Kidney (tissue), 13 donors: ENCODE measurements at regions not wholly inside any gene's neighbourhood (a gene's known extent, or its start where the extent isn't known, plus 50 kb on each side); places are given as distances from the start of the nearest gene placed in this dataset.

Experiments
- DNase-seq, 5 donors: peaks; one replicate each; pipeline ENCODE4 v3.0.0-alpha.2; 2013 to 2020
- FAIRE-seq: peaks from 2 replicates; lab custom pipeline; 2012; peaks lifted over from hg19 to GRCh38; lab: Jason Lieb, UNC
- H3K27ac ChIP-seq, 2 donors: one replicate each; pipeline ENCODE4 v1.7.0; 2013; ENCODE audit warnings: low read depth in 2 of 2, low read length in 2 of 2, inconsistent platforms in 1 of 2
- H3K27me3 ChIP-seq: one replicate; pipeline ENCODE4 v1.7.1; 2013; ENCODE audit warnings: low read length, inconsistent platforms; ENCODE audit not compliant: control insufficient read depth, insufficient read depth
- H3K36me3 ChIP-seq, 3 donors: one replicate each; pipeline versions ENCODE4 v1.7.0 to v1.7.1; 2013; ENCODE audit warnings: low read length in 3 of 3, control low read depth in 1 of 3, inconsistent platforms in 1 of 3; ENCODE audit not compliant: insufficient read depth in 3 of 3, control insufficient read depth in 2 of 3
- H3K4me1 ChIP-seq, 3 donors: one replicate each; pipeline versions ENCODE4 v1.7.0 to v1.7.1; 2013; ENCODE audit warnings: low read length in 3 of 3, inconsistent platforms in 1 of 3, low read depth in 1 of 3; ENCODE audit not compliant: control insufficient read depth in 2 of 3, insufficient read depth in 2 of 3
- H3K4me3 ChIP-seq, 3 donors: one replicate each; pipeline versions ENCODE4 v1.7.0 to v1.8.1; 2013; ENCODE audit warnings: low read length in 3 of 3, control low read depth in 1 of 3, inconsistent platforms in 1 of 3
- H3K9ac ChIP-seq, 3 donors: one replicate each; pipeline versions ENCODE4 v1.7.0 to v1.7.1; 2013; ENCODE audit warnings: low read length in 3 of 3, control low read depth in 1 of 3, inconsistent platforms in 1 of 3
- H3K9me3 ChIP-seq, 3 donors: one replicate each; pipeline versions ENCODE4 v1.7.0 to v1.7.1; 2013; ENCODE audit warnings: low read length in 3 of 3, control low read depth in 1 of 3, inconsistent platforms in 1 of 3; ENCODE audit not compliant: control insufficient read depth in 2 of 3, insufficient read depth in 1 of 3
- intact Hi-C: fragments of 100-400 bp; cut with DNase I; formaldehyde crosslinking; loops from one replicate; pipeline ENCODE4 v1.11.1; 2022
- TF ChIP-seq, protein P1 (sequence below): IDR thresholded peaks from 3 replicates; pipeline ENCODE4 v1.5.1; 2012; ENCODE audit warnings: mild to moderate bottlenecking, moderate library complexity, borderline replicate concordance; ENCODE audit not compliant: insufficient read depth; ENCODE audit errors: extremely low read depth
- donor health status: control.
- donor health status: control.
- donor health status: control.
- donor health status: control.
- donor health status: control.
- donor health status: DM: yes; HTN: yes; CAD: no.
- donor health status: Normal renal cell carcinoma (clear cell type).

DNA sequence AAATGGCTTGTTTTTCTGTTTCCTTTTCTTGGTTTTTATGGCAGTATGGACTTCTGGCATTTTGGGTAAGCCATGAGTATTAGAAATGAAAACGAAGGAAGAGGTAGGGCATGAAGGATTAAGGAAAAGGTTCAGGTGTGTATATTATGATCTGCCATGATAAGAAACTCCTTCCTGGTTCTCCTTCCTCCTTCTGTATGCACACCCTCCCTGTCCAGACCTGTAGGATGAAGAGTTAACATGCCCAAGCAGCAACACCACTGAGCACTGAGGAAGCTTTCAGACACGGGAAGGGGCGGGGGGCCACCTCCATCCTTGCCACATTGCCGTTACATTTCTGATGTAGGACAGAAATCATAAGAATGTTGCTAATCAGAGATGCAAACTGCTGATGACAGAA is 361.0 kb upstream of the ZMIZ1 start:
- TF ChIP-seq, protein P1, sequence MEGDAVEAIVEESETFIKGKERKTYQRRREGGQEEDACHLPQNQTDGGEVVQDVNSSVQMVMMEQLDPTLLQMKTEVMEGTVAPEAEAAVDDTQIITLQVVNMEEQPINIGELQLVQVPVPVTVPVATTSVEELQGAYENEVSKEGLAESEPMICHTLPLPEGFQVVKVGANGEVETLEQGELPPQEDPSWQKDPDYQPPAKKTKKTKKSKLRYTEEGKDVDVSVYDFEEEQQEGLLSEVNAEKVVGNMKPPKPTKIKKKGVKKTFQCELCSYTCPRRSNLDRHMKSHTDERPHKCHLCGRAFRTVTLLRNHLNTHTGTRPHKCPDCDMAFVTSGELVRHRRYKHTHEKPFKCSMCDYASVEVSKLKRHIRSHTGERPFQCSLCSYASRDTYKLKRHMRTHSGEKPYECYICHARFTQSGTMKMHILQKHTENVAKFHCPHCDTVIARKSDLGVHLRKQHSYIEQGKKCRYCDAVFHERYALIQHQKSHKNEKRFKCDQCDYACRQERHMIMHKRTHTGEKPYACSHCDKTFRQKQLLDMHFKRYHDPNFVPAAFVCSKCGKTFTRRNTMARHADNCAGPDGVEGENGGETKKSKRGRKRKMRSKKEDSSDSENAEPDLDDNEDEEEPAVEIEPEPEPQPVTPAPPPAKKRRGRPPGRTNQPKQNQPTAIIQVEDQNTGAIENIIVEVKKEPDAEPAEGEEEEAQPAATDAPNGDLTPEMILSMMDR, result no peak
- Histone ChIP-seq H3K4me1 (peaks cover 0 to 3% (median 0%) of the 10 kb centered on the region in 3 donors), H3K27me3 (no peaks in the 10 kb centered on the region), H3K9ac (no peak overlapping the region), H3K27ac (no peak overlapping the region), H3K36me3 (no peaks in the 10 kb centered on the region), H3K9me3 (no peaks in the 10 kb centered on the region), H3K4me3 (no peak overlapping the region)
- intact Hi-C loops, result no loop called here
- FAIRE-seq (no peak), DNase-seq (no peak)

DNA sequence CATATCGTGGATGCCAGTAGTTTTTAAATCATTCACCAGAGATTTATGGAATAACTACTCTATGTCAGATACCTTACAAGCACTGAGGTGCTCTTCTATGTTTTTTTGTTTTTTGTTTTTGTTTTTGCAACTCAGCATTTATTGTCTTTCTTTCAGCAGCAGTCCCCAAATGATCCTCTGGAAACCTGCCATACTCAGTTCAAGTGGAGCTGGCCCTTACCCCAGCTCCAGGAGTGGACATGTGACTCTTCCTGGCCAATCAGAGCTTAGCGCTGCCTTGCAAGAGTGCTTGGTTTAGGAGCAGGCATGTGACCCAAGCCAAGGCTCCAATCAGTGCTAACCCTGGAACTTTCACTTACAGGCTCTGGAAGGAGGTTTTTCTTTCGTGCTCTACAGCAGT is 356.6 kb upstream of the ZMIZ1 start:
- FAIRE-seq (no peak), DNase-seq (peak in 1 of 5 donors; percentile 57)
- Histone ChIP-seq H3K4me1 (no peaks in the 10 kb centered on the region), H3K4me3 (no peak overlapping the region), H3K9me3 (no peaks in the 10 kb centered on the region), H3K36me3 (no peaks in the 10 kb centered on the region), H3K9ac (no peak overlapping the region), H3K27ac (no peak overlapping the region), H3K27me3 (no peaks in the 10 kb centered on the region)
- intact Hi-C loops, result no loop called here
- TF ChIP-seq, protein P1, result no peak

DNA sequence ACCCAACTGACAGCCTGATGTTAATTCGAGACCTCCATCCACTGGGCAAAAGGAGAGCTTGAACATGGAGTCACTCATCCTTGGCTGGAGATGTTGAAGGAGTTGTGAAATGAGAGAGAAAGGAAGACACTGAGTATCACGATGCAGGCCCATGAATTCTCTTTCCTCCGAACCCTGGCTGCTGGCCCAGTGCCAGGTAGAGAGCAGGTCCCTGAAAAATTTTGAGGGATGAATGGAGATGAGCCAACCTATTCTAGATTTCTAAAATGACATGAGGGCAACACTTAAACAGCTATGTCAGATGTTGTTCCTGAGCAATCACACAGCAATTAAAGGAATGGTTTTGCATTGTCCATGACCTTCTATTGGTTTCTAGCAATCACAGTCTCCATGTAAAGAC is 355.1 kb upstream of the ZMIZ1 start:
- DNase-seq (no peak), FAIRE-seq (no peak)
- TF ChIP-seq, protein P1, result no peak
- H3K4me3 ChIP-seq, result no peak overlapping the region
- intact Hi-C loops, result no loop called here
- no peak overlapping the region for H3K9ac ChIP-seq
- no peaks in the 10 kb centered on the region for H3K9me3 ChIP-seq
- no peak overlapping the region for H3K27ac ChIP-seq
- H3K36me3 ChIP-seq, result no peaks in the 10 kb centered on the region
- no peaks in the 10 kb centered on the region for H3K4me1 ChIP-seq
- no peaks in the 10 kb centered on the region for H3K27me3 ChIP-seq

DNA sequence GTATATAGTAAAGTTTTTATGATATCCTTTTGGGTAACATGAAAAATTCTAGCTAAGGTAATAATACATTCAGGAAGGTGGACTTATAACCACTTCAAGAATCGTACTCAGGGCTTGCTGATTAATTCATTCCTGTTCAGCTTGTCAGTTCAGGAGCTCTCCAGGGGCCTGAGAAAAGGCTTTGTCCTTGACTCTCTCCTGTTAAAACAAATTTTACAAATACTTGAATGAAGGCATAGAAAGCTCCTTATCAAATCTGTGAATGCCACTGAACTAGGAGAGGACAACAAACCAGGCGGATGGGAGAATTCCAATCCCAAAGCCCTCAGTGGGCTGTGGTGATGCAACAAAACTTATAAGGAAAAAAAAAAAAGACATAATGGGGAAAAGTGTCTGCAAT is 354.5 kb upstream of the ZMIZ1 start:
- Histone ChIP-seq H3K27me3 (no peaks in the 10 kb centered on the region), H3K9ac (no peak overlapping the region), H3K9me3 (no peaks in the 10 kb centered on the region), H3K36me3 (no peaks in the 10 kb centered on the region), H3K4me3 (no peak overlapping the region), H3K4me1 (no peaks in the 10 kb centered on the region), H3K27ac (no peak overlapping the region)
- no peak for FAIRE-seq
- intact Hi-C loops, result no loop called here
- no peak for DNase-seq
- TF ChIP-seq, protein P1, result no peak
